Kidney epithelial cell (primary cell): ENCODE measurements at regions not wholly inside any gene's neighbourhood (a gene's known extent, or its start where the extent isn't known, plus 50 kb on each side); places are given as distances from the start of the nearest gene placed in this dataset.
A peak's percentile ranks its signal among the peaks of the same experiment; 100 is the strongest.

Experiments
- DNase-seq: peaks from one replicate; pipeline ENCODE4 v3.0.0-alpha.2; 2010; ENCODE audit warnings: low read depth
- H3K27me3 ChIP-seq: 2 replicates; pipeline ENCODE4 v1.6.0; 2011; ENCODE audit warnings: low read length; ENCODE audit not compliant: control insufficient read depth, insufficient read depth
- H3K36me3 ChIP-seq: 2 replicates; pipeline ENCODE4 v1.5.1; 2011; ENCODE audit warnings: low read length; ENCODE audit not compliant: control insufficient read depth, insufficient read depth
- H3K4me3 ChIP-seq: 2 replicates; pipeline ENCODE4 v1.5.1; 2011; ENCODE audit warnings: low read depth, mild to moderate bottlenecking, control low read depth, low read length
- TF ChIP-seq, protein P1 (sequence below): IDR thresholded peaks from 2 replicates; pipeline ENCODE4 v1.5.1; 2011; ENCODE audit warnings: mild to moderate bottlenecking, moderate library complexity, low read length, control low read depth, inconsistent platforms; ENCODE audit not compliant: insufficient read depth, poor library complexity, severe bottlenecking

GRCh38 chr7:46819819-46820218 is 762.1 kb downstream of the TNS3 start:
- no peak overlapping the region for H3K4me3 ChIP-seq
- no peak for DNase-seq
- no peaks in the 10 kb centered on the region for H3K36me3 ChIP-seq
- TF ChIP-seq, protein P1, sequence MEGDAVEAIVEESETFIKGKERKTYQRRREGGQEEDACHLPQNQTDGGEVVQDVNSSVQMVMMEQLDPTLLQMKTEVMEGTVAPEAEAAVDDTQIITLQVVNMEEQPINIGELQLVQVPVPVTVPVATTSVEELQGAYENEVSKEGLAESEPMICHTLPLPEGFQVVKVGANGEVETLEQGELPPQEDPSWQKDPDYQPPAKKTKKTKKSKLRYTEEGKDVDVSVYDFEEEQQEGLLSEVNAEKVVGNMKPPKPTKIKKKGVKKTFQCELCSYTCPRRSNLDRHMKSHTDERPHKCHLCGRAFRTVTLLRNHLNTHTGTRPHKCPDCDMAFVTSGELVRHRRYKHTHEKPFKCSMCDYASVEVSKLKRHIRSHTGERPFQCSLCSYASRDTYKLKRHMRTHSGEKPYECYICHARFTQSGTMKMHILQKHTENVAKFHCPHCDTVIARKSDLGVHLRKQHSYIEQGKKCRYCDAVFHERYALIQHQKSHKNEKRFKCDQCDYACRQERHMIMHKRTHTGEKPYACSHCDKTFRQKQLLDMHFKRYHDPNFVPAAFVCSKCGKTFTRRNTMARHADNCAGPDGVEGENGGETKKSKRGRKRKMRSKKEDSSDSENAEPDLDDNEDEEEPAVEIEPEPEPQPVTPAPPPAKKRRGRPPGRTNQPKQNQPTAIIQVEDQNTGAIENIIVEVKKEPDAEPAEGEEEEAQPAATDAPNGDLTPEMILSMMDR: no peak
- H3K27me3 ChIP-seq: no peaks in the 10 kb centered on the region

DNA sequence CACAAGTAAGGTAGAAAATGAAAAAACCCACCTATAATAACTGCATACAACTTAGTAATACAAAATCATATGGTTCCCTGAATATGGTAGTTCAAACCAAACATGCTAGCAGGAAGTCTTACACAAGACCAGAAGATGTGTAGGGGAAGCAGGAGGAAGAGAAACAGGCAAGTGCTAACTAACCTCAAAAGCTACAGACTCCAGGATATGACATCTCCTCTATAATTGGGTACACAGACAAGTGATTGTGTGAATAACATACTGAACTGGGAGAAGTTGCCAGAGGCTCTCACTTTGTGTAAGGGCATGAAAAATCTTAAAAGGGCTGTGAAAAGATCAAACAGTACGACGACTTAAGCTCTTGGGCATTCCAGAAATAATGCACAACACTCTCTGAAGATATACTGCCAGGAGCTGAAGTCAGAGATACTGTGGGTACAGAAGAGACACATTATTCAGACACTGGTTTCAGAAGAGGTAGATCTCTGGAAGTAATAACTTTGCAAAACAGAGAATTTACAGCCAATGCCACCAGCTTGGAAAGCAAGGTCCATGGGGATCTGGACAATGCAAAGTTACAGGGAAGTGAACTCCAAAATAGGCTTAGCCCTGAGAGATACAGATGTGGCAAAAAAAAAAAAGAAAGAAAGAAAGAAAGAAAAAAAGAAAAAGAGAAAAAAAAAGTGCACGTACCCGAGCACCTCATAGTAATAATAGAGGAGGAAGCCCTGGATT is 767.2 kb downstream of the TNS3 start:
- Histone ChIP-seq H3K36me3 (no peaks in the 10 kb centered on the region), H3K4me3 (no peak overlapping the region), H3K27me3 (no peaks in the 10 kb centered on the region)
- TF ChIP-seq, protein P1: no peak
- no peak for DNase-seq

DNA sequence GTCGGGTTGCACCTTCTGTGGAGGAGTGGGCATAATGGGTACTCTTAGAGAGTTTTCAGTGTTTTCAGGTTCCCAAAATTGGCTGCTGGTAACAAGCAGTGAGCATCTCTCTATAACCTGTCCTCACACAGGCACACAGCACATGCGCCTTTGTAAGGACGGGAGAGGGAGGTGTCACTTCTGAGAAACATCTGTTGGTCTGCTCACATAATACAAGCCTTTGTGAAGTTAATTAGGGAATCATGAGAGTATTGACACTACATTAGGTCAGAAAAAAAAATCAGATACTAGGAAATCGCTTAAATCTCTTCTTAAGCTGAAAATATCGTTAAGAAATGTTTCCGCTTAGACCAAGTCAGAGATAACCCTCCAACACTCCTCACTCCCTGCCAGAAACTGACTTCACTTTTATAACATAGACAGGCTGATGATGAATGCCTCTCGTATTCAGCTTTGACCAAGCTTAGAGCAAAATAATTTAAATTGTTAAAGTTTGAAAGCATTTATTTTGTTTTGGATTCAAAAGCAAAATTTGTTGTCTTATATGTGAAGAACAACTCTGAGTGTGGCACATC is 769.7 kb downstream of the TNS3 start:
- no peak for DNase-seq
- Histone ChIP-seq H3K4me3 (no peak overlapping the region), H3K27me3 (no peaks in the 10 kb centered on the region), H3K36me3 (no peaks in the 10 kb centered on the region)
- TF ChIP-seq, protein P1: no peak

- H3K27me3 ChIP-seq: no peaks in the 10 kb centered on the region
- H3K36me3 ChIP-seq: no peaks in the 10 kb centered on the region
- H3K4me3 ChIP-seq: no peak overlapping the region
- TF ChIP-seq, protein P1: no peak
- DNase-seq: peak; percentile 82
Measured at GRCh38 chr7:46811529-46811928, 770.4 kb downstream of the TNS3 start.

DNA sequence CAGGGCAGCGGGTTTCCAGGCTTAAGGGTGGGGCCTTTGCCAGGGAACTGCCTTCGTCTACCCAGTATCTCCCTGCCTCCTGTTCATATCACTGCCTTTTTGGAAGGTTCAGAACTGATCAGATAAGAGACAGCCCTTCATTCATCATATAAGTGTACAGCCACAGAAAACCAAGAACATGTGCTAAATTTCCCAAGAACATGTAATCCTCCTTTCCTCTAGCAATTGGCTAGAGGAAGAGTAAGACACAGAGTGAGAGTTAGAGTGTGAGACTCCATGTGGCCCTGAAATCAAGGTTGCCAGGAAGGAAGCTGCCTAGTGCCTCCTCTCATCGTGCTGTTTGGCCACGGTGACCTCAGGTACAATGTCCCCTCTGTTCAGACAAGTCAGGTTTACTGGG is 770.9 kb downstream of the TNS3 start:
- no peak overlapping the region for H3K4me3 ChIP-seq
- no peaks in the 10 kb centered on the region for H3K36me3 ChIP-seq
- no peaks in the 10 kb centered on the region for H3K27me3 ChIP-seq
- TF ChIP-seq, protein P1: no peak
- no peak for DNase-seq

DNA sequence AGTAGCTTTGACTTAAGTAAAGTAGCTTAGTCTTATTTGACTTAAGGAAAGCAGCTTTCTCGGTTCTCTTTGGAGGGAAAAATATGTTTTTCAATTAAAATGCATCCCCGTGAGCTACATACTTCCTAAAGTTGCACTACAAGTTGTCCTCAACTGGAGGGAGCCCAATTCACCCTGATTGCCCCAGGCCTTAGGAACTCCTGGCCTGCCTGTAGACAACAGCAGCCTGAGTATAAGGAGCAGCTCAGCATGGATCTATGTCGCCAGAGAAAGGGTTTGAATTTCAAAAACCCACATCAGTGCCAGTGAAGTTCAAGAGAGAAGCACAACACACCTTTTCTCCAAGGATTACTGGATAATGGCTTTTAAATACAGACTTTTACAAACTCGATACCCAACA is 772.0 kb downstream of the TNS3 start:
- DNase-seq: no peak
- Histone ChIP-seq H3K27me3 (no peaks in the 10 kb centered on the region), H3K36me3 (no peaks in the 10 kb centered on the region), H3K4me3 (no peak overlapping the region)
- TF ChIP-seq, protein P1: no peak
